SK-N-SH treated with all-trans-retinoic acid at 6 μM for 48 hours (cell line): ENCODE measurements at regions not wholly inside any gene's neighbourhood (a gene's known extent, or its start where the extent isn't known, plus 50 kb on each side); places are given as distances from the start of the nearest gene placed in this dataset.

ENCODE experiments used
- ARNTL ChIP-seq: fragments of 450-650 bp; formaldehyde crosslinking; IDR thresholded peaks from 2 replicates; pipeline ENCODE4 v1.5.0; 2020; ENCODE audit warnings: low read depth, mild to moderate bottlenecking, moderate library complexity, borderline replicate concordance
- ESRRG ChIP-seq: fragments of 250-450 bp; sonication (Bioruptor Pico); IDR thresholded peaks from 2 replicates; pipeline ENCODE4 v1.6.1; 2021; ENCODE audit warnings: mild to moderate bottlenecking
- OSR1 ChIP-seq: fragments of 250-450 bp; sonication (Bioruptor Pico); IDR thresholded peaks from 2 replicates; pipeline ENCODE4 v1.8.0; 2022; ENCODE audit warnings: moderate library complexity, mild to moderate bottlenecking, inconsistent platforms
- ZFP3 ChIP-seq: fragments of 250-450 bp; sonication (Bioruptor Pico); IDR thresholded peaks from 2 replicates; pipeline ENCODE4 v1.5.0; 2020; ENCODE audit warnings: mild to moderate bottlenecking, moderate library complexity
- TF ChIP-seq, protein P1 (sequence below): fragments of 250-450 bp; sonication (Bioruptor Pico); IDR thresholded peaks from 2 replicates; pipeline ENCODE4 v1.5.1; 2021; ENCODE audit warnings: mild to moderate bottlenecking, moderate library complexity
- TF ChIP-seq, protein P2 (sequence below): fragments of 250-450 bp; sonication (Bioruptor Pico); IDR thresholded peaks from 2 replicates; pipeline ENCODE4 v1.5.1; 2020; ENCODE audit warnings: low read depth, mild to moderate bottlenecking, moderate library complexity

DNA sequence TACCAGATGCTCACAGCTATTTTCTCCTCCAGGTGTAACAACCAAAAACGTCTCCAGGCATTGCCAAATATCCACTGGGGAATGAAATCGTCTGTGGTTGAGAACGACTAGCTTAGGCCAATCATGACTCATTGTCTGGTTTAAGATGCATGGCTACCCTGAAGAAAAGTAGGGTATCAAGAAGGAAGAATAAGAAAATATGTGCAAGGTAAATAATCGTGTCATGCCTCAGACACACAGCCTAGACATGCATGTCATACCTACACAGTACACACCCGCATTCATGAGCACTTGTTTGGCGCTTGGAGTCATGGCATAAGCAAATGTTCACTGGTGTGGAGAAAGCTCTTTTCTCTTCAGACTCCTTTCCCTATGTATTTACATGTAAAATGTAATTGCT lies 745.7 kb downstream of the MAFB start:
- TF ChIP-seq ZFP3 (CRISPR knock-in tag), result no peak
- TF ChIP-seq, protein P1, sequence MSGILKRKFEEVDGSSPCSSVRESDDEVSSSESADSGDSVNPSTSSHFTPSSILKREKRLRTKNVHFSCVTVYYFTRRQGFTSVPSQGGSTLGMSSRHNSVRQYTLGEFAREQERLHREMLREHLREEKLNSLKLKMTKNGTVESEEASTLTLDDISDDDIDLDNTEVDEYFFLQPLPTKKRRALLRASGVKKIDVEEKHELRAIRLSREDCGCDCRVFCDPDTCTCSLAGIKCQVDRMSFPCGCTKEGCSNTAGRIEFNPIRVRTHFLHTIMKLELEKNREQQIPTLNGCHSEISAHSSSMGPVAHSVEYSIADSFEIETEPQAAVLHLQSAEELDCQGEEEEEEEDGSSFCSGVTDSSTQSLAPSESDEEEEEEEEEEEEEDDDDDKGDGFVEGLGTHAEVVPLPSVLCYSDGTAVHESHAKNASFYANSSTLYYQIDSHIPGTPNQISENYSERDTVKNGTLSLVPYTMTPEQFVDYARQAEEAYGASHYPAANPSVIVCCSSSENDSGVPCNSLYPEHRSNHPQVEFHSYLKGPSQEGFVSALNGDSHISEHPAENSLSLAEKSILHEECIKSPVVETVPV (CRISPR knock-in tag), result no peak
- TF ChIP-seq ESRRG, result no peak
- TF ChIP-seq OSR1, result no peak
- TF ChIP-seq ARNTL, result no peak
- TF ChIP-seq, protein P2, sequence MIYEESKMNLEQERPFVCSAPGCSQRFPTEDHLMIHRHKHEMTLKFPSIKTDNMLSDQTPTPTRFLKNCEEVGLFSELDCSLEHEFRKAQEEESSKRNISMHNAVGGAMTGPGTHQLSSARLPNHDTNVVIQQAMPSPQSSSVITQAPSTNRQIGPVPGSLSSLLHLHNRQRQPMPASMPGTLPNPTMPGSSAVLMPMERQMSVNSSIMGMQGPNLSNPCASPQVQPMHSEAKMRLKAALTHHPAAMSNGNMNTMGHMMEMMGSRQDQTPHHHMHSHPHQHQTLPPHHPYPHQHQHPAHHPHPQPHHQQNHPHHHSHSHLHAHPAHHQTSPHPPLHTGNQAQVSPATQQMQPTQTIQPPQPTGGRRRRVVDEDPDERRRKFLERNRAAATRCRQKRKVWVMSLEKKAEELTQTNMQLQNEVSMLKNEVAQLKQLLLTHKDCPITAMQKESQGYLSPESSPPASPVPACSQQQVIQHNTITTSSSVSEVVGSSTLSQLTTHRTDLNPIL (CRISPR knock-in tag), result no peak
